H1 (cell line): ENCODE measurements at regions not wholly inside any gene's neighbourhood (a gene's known extent, or its start where the extent isn't known, plus 50 kb on each side); places are given as distances from the start of the nearest gene placed in this dataset.

Experiments used
- CTCF ChIA-PET: fragments of 300-600 bp; sonication (Branson Sonifier 250); formaldehyde crosslinking; loops from one replicate; lab custom pipeline; 2021; ENCODE audit not compliant: partially characterized antibody; lab: Charles Lee
- POLR2A ChIA-PET: fragments of 300-600 bp; sonication (Branson Sonifier 250); formaldehyde crosslinking; loops from one replicate; lab custom pipeline; 2021; ENCODE audit warnings: inconsistent platforms; ENCODE audit not compliant: partially characterized antibody; lab: Charles Lee
- DNase-seq, 2 experiments: peaks; one replicate each; pipeline versions ENCODE4 v3.0.0 to v3.0.0-alpha.2; 2010 to 2022; ENCODE audit warnings: low spot score in 2 of 2, low read depth in 1 of 2, mixed read lengths in 1 of 2
- FAIRE-seq: peaks from 2 replicates; lab custom pipeline; 2011; peaks lifted over from hg19 to GRCh38; lab: Jason Lieb, UNC
- H2AFZ ChIP-seq: 2 replicates; pipeline ENCODE4 v1.8.1; 2012; ENCODE audit warnings: low read length, inconsistent platforms
- H2AK5ac ChIP-seq: 2 replicates; pipeline ENCODE4 v1.6.1; 2013; ENCODE audit warnings: low read depth, low read length
- H2BK120ac ChIP-seq: replicated peaks from 2 replicates; pipeline ENCODE3; 2013; ENCODE audit warnings: low read depth, low read length, inconsistent platforms
- H2BK12ac ChIP-seq: 2 replicates; pipeline ENCODE4 v1.6.1; 2013; ENCODE audit warnings: low read depth, low read length
- H2BK15ac ChIP-seq: 2 replicates; pipeline ENCODE4 v1.6.1; 2013; ENCODE audit warnings: low read length
- H2BK20ac ChIP-seq: 2 replicates; pipeline ENCODE4 v1.6.1; 2013; ENCODE audit warnings: low read length
- H2BK5ac ChIP-seq: 2 replicates; pipeline ENCODE4 v1.6.1; 2013; ENCODE audit warnings: low read depth, low read length
- H3K14ac ChIP-seq: 2 replicates; pipeline ENCODE4 v1.6.1; 2013; ENCODE audit warnings: inconsistent platforms; ENCODE audit not compliant: insufficient read length
- H3K18ac ChIP-seq: 2 replicates; pipeline ENCODE4 v1.6.1; 2013; ENCODE audit warnings: low read length; ENCODE audit errors: extremely low read depth
- H3K23ac ChIP-seq: 2 replicates; pipeline ENCODE4 v1.6.1; 2013; ENCODE audit warnings: inconsistent platforms; ENCODE audit not compliant: insufficient read length
- H3K23me2 ChIP-seq: 2 replicates; pipeline ENCODE4 v1.6.1; 2013; ENCODE audit warnings: low read depth, low read length
- H3K27ac ChIP-seq: 2 replicates; pipeline ENCODE4 v1.6.1; 2011; ENCODE audit warnings: low read depth, low read length, inconsistent platforms
- H3K27me3 ChIP-seq, 4 experiments: replicated peaks in 1 of 4; 1 replicate in 1 of 4; 2 replicates in 3 of 4; pipeline versions ENCODE4 v1.6.1 to v1.8.1; 2011 to 2013; ENCODE audit warnings: low read length in 3 of 4, mild to moderate bottlenecking in 3 of 4, inconsistent platforms in 2 of 4, mixed read lengths in 2 of 4, moderate library complexity in 1 of 4; ENCODE audit not compliant: control insufficient read depth in 3 of 4, insufficient read depth in 3 of 4; ENCODE audit errors: extremely low read depth in 1 of 4
- H3K36me3 ChIP-seq, 4 experiments: 2 replicates each; pipeline versions ENCODE4 v1.6.1 to v1.8.1; 2011 to 2013; ENCODE audit warnings: mild to moderate bottlenecking in 4 of 4, low read length in 3 of 4, moderate library complexity in 2 of 4, control low read depth in 1 of 4, inconsistent platforms in 1 of 4; ENCODE audit not compliant: insufficient read depth in 4 of 4, control insufficient read depth in 2 of 4
- H3K4ac ChIP-seq: replicated peaks from 2 replicates; pipeline ENCODE3; 2013; ENCODE audit warnings: low read length, low read depth, mixed read lengths, inconsistent platforms; ENCODE audit not compliant: insufficient read length
- H3K4me1 ChIP-seq, 4 experiments: replicated peaks in 1 of 4; 1 replicate in 1 of 4; 2 replicates in 3 of 4; pipeline versions ENCODE4 v1.6.1 to v1.8.1; 2011 to 2013; ENCODE audit warnings: low read length in 3 of 4, inconsistent platforms in 2 of 4, mixed read lengths in 1 of 4; ENCODE audit not compliant: insufficient read depth in 4 of 4, control insufficient read depth in 3 of 4
- H3K4me2 ChIP-seq, 2 experiments: 2 replicates each; pipeline versions ENCODE4 v1.6.1 to v1.8.1; 2011 to 2013; ENCODE audit warnings: low read depth in 2 of 2, low read length in 2 of 2, control low read depth in 1 of 2, inconsistent platforms in 1 of 2, mild to moderate bottlenecking in 1 of 2; ENCODE audit not compliant: insufficient read depth in 1 of 2
- H3K4me3 ChIP-seq, 4 experiments: fragments of 200-600, 300-600 bp in 1 of 4; sonication (generic), shearing (Covaris generic), sonication (Bioruptor Twin) in 1 of 4; 2 replicates each; pipeline versions ENCODE4 v1.5.1 to v1.8.1; 2011 to 2016; ENCODE audit warnings: low read length in 4 of 4, low read depth in 3 of 4, control low read depth in 2 of 4, inconsistent platforms in 2 of 4, mild to moderate bottlenecking in 2 of 4, mixed read lengths in 1 of 4, moderate library complexity in 1 of 4; ENCODE audit not compliant: insufficient read depth in 2 of 4; ENCODE audit errors: extremely low read depth in 1 of 4
- H3K56ac ChIP-seq: replicated peaks from 2 replicates; pipeline ENCODE3; 2013; ENCODE audit warnings: low read depth, mild to moderate bottlenecking, mixed read lengths, low read length, inconsistent platforms; ENCODE audit not compliant: insufficient read length
- H3K79me1 ChIP-seq: 2 replicates; pipeline ENCODE4 v1.6.1; 2013; ENCODE audit warnings: low read depth, low read length, control low read depth
- H3K79me2 ChIP-seq, 2 experiments: 2 replicates each; pipeline versions ENCODE4 v1.6.1 to v1.8.1; 2012 to 2013; ENCODE audit warnings: low read length in 2 of 2, mild to moderate bottlenecking in 2 of 2, inconsistent platforms in 1 of 2; ENCODE audit not compliant: insufficient read depth in 2 of 2, control insufficient read depth in 1 of 2
- H3K9ac ChIP-seq, 4 experiments: replicated peaks in 1 of 4; 1 replicate in 1 of 4; 2 replicates in 3 of 4; pipeline versions ENCODE4 v1.6.1 to v1.8.1; 2011 to 2013; ENCODE audit warnings: low read depth in 3 of 4, low read length in 3 of 4, control low read depth in 2 of 4, mild to moderate bottlenecking in 2 of 4, moderate library complexity in 2 of 4, inconsistent platforms in 1 of 4; ENCODE audit errors: extremely low read depth in 1 of 4
- H3K9me3 ChIP-seq, 2 experiments: 2 replicates each; pipeline versions ENCODE4 v1.6.1 to v1.8.1; 2012 to 2013; ENCODE audit warnings: mild to moderate bottlenecking in 2 of 2, moderate library complexity in 2 of 2, control low read depth in 1 of 2, inconsistent platforms in 1 of 2, low read depth in 1 of 2, low read length in 1 of 2, mixed read lengths in 1 of 2; ENCODE audit not compliant: insufficient read depth in 2 of 2
- H4K20me1 ChIP-seq, 2 experiments: replicated peaks in 1 of 2; 2 replicates each; pipeline versions ENCODE3 to v1.8.1; 2011 to 2013; ENCODE audit warnings: inconsistent platforms in 2 of 2, low read length in 2 of 2, mild to moderate bottlenecking in 1 of 2; ENCODE audit not compliant: insufficient read depth in 2 of 2, control insufficient read depth in 1 of 2
- H4K5ac ChIP-seq: 2 replicates; pipeline ENCODE4 v1.6.1; 2013; ENCODE audit warnings: low read length, low read depth, mixed read lengths, inconsistent platforms; ENCODE audit not compliant: insufficient read length
- H4K8ac ChIP-seq: 2 replicates; pipeline ENCODE4 v1.8.0; 2013; ENCODE audit warnings: mild to moderate bottlenecking, moderate library complexity, low read length, inconsistent platforms; ENCODE audit not compliant: insufficient read depth; ENCODE audit errors: extremely low read depth
- H4K91ac ChIP-seq: replicated peaks from 2 replicates; pipeline ENCODE3; 2013; ENCODE audit warnings: low read length, mixed read lengths, inconsistent platforms; ENCODE audit not compliant: insufficient read length
- CBX5 ChIP-seq: fragments of 300-800, 300-1000 bp; sonication (generic); IDR thresholded peaks from 2 replicates; pipeline ENCODE4 v1.7.1; 2016; ENCODE audit warnings: antibody characterized with exemption, low read length, low read depth
- CHD2 ChIP-seq: IDR thresholded peaks from 2 replicates; pipeline ENCODE4 v1.6.1; 2012; ENCODE audit warnings: low read length, improper control_type of control experiment
- CTBP2 ChIP-seq: IDR thresholded peaks from 2 replicates; pipeline ENCODE4 v1.7.0; 2011; ENCODE audit warnings: borderline replicate concordance, mild to moderate bottlenecking, moderate library complexity, mixed read lengths, low read length; ENCODE audit not compliant: insufficient read depth, insufficient read length
- KDM1A ChIP-seq: fragments of 200-600, 300-600 bp; sonication (generic); IDR thresholded peaks from 2 replicates; pipeline ENCODE4 v1.7.1; 2016; ENCODE audit warnings: mild to moderate bottlenecking, low read length, borderline replicate concordance
- MAX ChIP-seq: IDR thresholded peaks from 2 replicates; pipeline ENCODE4 v1.6.1; 2012; ENCODE audit warnings: inconsistent platforms
- POLR2A ChIP-seq, 2 experiments: IDR thresholded peaks; 1 replicate in 1 of 2; 2 replicates in 1 of 2; pipeline ENCODE4 v1.6.1; 2011; ENCODE audit warnings: low read depth in 2 of 2, low read length in 2 of 2, mild to moderate bottlenecking in 2 of 2; ENCODE audit errors: control extremely low read depth in 1 of 2
- POU5F1 ChIP-seq: IDR thresholded peaks from 2 replicates; pipeline ENCODE4 v1.6.1; 2011; ENCODE audit warnings: low read depth, mild to moderate bottlenecking, low read length, moderate library complexity
- RFX5 ChIP-seq: IDR thresholded peaks from 2 replicates; pipeline ENCODE4 v1.6.1; 2011; ENCODE audit warnings: low read depth, low read length, improper control_type of control experiment, borderline replicate concordance
- TAF1 ChIP-seq: IDR thresholded peaks from 2 replicates; pipeline ENCODE4 v1.6.1; 2011; ENCODE audit warnings: mild to moderate bottlenecking, low read depth, low read length
- WGBS, 2 experiments: shearing (Covaris generic) in 1 of 2; methylation state at CpG; one replicate each; pipeline versions ENCODE4 v1.1.6 to v1.1.7; 2013 to 2015; ENCODE audit warnings: low lambda C conversion rate in 2 of 2, mixed read lengths in 2 of 2, inconsistent platforms in 1 of 2, low coverage in 1 of 2, missing lambda C conversion rate in 1 of 2; ENCODE audit not compliant: insufficient replicate concordance in 2 of 2, insufficient coverage in 1 of 2, insufficient read length in 1 of 2; ENCODE audit errors: extremely low coverage in 1 of 2, missing lambda C conversion rate in 1 of 2; 5-methylcytosine and 5-hydroxymethylcytosine counted together

DNA sequence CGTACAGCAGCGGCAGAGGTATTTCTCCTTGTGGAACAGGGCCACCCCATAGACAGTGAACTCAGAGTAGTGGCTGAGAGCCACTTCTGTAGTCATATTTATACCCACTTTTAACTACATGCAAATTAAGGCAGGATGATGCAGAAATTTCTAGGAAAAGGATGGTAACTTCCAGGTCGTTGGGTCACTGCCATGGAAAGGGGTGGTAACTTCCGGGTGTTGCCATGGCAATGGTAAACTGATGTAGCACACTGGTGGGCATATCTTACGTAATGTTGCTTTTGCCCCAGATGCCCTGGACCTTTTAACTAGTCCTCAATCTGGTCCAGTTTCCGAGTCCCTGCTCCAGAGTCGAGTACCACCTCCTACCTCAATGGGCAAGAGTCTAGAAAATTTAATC, 154.8 kb upstream of the AGA start:
- H3K4me3 ChIP-seq, result no peak overlapping the region
- no peaks in the 10 kb centered on the region for H3K27me3 ChIP-seq
- POLR2A ChIA-PET, result no interaction called here
- H2BK15ac ChIP-seq, result no peak overlapping the region
- CTCF ChIA-PET, result no interaction called here
- H2BK20ac ChIP-seq, result no peak overlapping the region
- TF ChIP-seq RFX5 (no peak), MAX (no peak), KDM1A (no peak), CHD2 (no peak), TAF1 (no peak), POLR2A (IDR thresholded peaks at IDR 0.05; ENCODE audit: control extremely low read depth in 1 of 2, low read depth in 2 of 2, low read length in 2 of 2) (no peak), POU5F1 (no peak), CBX5 (no peak), CTBP2 (no peak)
- TF ChIP-seq, all 59 proteins: peak for 0
- Histone ChIP-seq H3K36me3 (no peaks in the 10 kb centered on the region), H3K4me2 (no peak overlapping the region), H2AK5ac (no peak overlapping the region), H4K8ac (no peak overlapping the region), H2BK12ac (no peak overlapping the region), H2BK5ac (no peak overlapping the region), H3K56ac (no peak overlapping the region), H4K5ac (no peak overlapping the region), H3K18ac (no peak overlapping the region), H3K9me3 (no peaks in the 10 kb centered on the region), H3K27ac (no peak overlapping the region), H3K79me1 (no peaks in the 10 kb centered on the region), H3K4me1 (peaks cover 0 to 5% (median 1%) of the 10 kb centered on the region in 4 experiments; a peak in 2 of 7 replicates), H3K4ac (no peak overlapping the region), H4K20me1 (no peaks in the 10 kb centered on the region), H2BK120ac (no peak overlapping the region), H3K23ac (no peak overlapping the region), H4K91ac (no peak overlapping the region), H2AFZ (no peak overlapping the region), H3K14ac (no peak overlapping the region), H3K9ac (no peak overlapping the region), H3K79me2 (no peaks in the 10 kb centered on the region), H3K23me2 (no peaks in the 10 kb centered on the region)
- FAIRE-seq (no peak), DNase-seq (no peak)
- 89% methylated on average over 7 of the region's 7 CpGs; no CpG with 5 or more reads in 1 of the 2 experiments for WGBS, 2 experiments
